PC-9 (cell line): ENCODE measurements at regions not wholly inside any gene's neighbourhood (a gene's known extent, or its start where the extent isn't known, plus 50 kb on each side); places are given as distances from the start of the nearest gene placed in this dataset.

Source experiments
- BruUV-seq: library from RNA; stranded (reverse); fragments of 400-500 nt; replicated peaks from 2 replicates; lab custom pipeline; 2021; lab: Mats Ljungman, UMichigan
- CTCF ChIA-PET: fragments of 300-600 bp; sonication (Branson Sonifier 250); formaldehyde crosslinking; loops from one replicate; lab custom pipeline; 2022; ENCODE audit warnings: antibody characterized with exemption; lab: Charles Lee
- POLR2A ChIA-PET: fragments of 300-600 bp; sonication (Branson Sonifier 250); formaldehyde crosslinking; loops from one replicate; lab custom pipeline; 2022; ENCODE audit warnings: antibody characterized with exemption; ENCODE audit not compliant: unreplicated experiment; lab: Charles Lee
- DNase-seq, 2 experiments: peaks; one replicate each; pipeline versions ENCODE4 v3.0.0 to v3.0.0-alpha.2; 2015 to 2022; ENCODE audit warnings: mixed read lengths in 1 of 2
- H2AFZ ChIP-seq: fragments of 200-600 bp; sonication (generic); 2 replicates; pipeline ENCODE4 v1.8.1; 2017; ENCODE audit warnings: antibody characterized with exemption
- H3F3A ChIP-seq: fragments of 200-600 bp; sonication (generic); 2 replicates; pipeline ENCODE4 v1.8.1; 2017; ENCODE audit warnings: antibody characterized with exemption, mild to moderate bottlenecking, low read depth; ENCODE audit not compliant: insufficient read depth
- H3K27ac ChIP-seq: fragments of 200-600 bp; sonication (generic); 2 replicates; pipeline ENCODE4 v1.6.1; 2016; ENCODE audit warnings: mixed run types
- H3K27me3 ChIP-seq: fragments of 200-600 bp; sonication (generic); 2 replicates; pipeline ENCODE4 v1.6.1; 2016; ENCODE audit warnings: low read depth, mixed run types; ENCODE audit not compliant: insufficient read depth
- H3K36me3 ChIP-seq: fragments of 200-600 bp; sonication (generic); 2 replicates; pipeline ENCODE4 v1.6.1; 2016; ENCODE audit warnings: low read depth, mixed run types
- H3K4me1 ChIP-seq: fragments of 200-600 bp; sonication (generic); replicated peaks from 2 replicates; pipeline ENCODE4 v1.6.1; 2016; ENCODE audit warnings: mixed run types; ENCODE audit not compliant: insufficient read depth
- H3K4me2 ChIP-seq: fragments of 200-600 bp; sonication (generic); 2 replicates; pipeline ENCODE4 v1.6.1; 2017; ENCODE audit warnings: mixed run types
- H3K4me3 ChIP-seq: fragments of 200-600 bp; sonication (generic); 2 replicates; pipeline ENCODE4 v1.6.1; 2016; ENCODE audit warnings: mixed run types
- H3K79me2 ChIP-seq: fragments of 200-600 bp; sonication (generic); 2 replicates; pipeline ENCODE4 v1.6.1; 2017; ENCODE audit warnings: low read depth, mixed run types
- H3K9me2 ChIP-seq: fragments of 200-600 bp; sonication (generic); 2 replicates; pipeline ENCODE4 v1.8.1; 2017; ENCODE audit warnings: mild to moderate bottlenecking; ENCODE audit not compliant: insufficient read depth
- H3K9me3 ChIP-seq: fragments of 200-600 bp; sonication (generic); 2 replicates; pipeline ENCODE4 v1.8.1; 2016; ENCODE audit warnings: low read depth; ENCODE audit not compliant: insufficient read depth
- H4K20me1 ChIP-seq: fragments of 200-600 bp; sonication (generic); 2 replicates; pipeline ENCODE4 v1.8.1; 2017; ENCODE audit not compliant: insufficient read depth
- EZH2 ChIP-seq: fragments of 200-600 bp; sonication (generic); IDR thresholded peaks from 2 replicates; pipeline ENCODE4 v1.8.0; 2017; ENCODE audit warnings: antibody characterized with exemption, low read depth
- intact Hi-C: fragments of 100-400 bp; cut with micrococcal nuclease; formaldehyde crosslinking; loops from one replicate; pipeline ENCODE4 v1.10.0; 2022; ENCODE audit not compliant: unreplicated experiment
- TF ChIP-seq, protein P1 (sequence below): fragments of 200-600 bp; sonication (generic); conservative IDR thresholded peaks from 2 replicates; pipeline ENCODE4 v1.6.1; 2017; ENCODE audit warnings: mixed run types, antibody characterized with exemption, mild to moderate bottlenecking, moderate library complexity

DNA sequence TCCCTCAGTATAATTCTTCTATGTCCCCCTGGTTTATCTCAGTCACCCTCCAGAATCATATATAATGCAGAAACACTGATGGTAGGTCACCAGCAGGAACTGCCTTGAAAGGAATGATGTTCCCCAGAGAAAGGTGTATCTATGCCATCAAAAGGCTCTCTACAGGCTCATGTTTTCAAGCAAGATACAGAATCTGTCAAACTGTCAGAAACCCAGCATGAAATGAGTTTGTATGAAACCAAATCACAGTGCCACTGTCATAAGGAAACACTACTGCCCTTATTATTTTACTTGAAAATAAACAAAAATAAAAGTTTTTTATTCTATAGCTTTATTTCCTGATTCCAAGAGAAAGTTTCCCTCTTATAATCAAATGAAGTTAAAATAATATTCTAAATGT, 1064.5 kb upstream of the DDX18 start:
- ChIA-PET CTCF (no interaction called here), POLR2A (no interaction called here)
- no peak overlapping the region for H3K27ac ChIP-seq
- no peaks in the 10 kb centered on the region for H3K9me3 ChIP-seq
- BruUV-seq: no TSS peak
- no peaks in the 10 kb centered on the region for H3K9me2 ChIP-seq
- TF ChIP-seq, protein P1, sequence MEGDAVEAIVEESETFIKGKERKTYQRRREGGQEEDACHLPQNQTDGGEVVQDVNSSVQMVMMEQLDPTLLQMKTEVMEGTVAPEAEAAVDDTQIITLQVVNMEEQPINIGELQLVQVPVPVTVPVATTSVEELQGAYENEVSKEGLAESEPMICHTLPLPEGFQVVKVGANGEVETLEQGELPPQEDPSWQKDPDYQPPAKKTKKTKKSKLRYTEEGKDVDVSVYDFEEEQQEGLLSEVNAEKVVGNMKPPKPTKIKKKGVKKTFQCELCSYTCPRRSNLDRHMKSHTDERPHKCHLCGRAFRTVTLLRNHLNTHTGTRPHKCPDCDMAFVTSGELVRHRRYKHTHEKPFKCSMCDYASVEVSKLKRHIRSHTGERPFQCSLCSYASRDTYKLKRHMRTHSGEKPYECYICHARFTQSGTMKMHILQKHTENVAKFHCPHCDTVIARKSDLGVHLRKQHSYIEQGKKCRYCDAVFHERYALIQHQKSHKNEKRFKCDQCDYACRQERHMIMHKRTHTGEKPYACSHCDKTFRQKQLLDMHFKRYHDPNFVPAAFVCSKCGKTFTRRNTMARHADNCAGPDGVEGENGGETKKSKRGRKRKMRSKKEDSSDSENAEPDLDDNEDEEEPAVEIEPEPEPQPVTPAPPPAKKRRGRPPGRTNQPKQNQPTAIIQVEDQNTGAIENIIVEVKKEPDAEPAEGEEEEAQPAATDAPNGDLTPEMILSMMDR: no peak
- no peak for TF ChIP-seq EZH2
- H2AFZ ChIP-seq: no peak overlapping the region
- no peaks in the 10 kb centered on the region for H3K36me3 ChIP-seq
- H3F3A ChIP-seq: no peaks in the 10 kb centered on the region
- intact Hi-C loops: no loop called here
- H3K4me2 ChIP-seq: no peak overlapping the region
- H4K20me1 ChIP-seq: no peaks in the 10 kb centered on the region
- no peak for DNase-seq
- H3K79me2 ChIP-seq: no peaks in the 10 kb centered on the region
- no peak overlapping the region for H3K4me3 ChIP-seq
- 0 out of 2 replicates have a peak, but pooled peaks cover 6% of the 10 kb centered on the region for H3K27me3 ChIP-seq
- no peaks in the 10 kb centered on the region for H3K4me1 ChIP-seq

DNA sequence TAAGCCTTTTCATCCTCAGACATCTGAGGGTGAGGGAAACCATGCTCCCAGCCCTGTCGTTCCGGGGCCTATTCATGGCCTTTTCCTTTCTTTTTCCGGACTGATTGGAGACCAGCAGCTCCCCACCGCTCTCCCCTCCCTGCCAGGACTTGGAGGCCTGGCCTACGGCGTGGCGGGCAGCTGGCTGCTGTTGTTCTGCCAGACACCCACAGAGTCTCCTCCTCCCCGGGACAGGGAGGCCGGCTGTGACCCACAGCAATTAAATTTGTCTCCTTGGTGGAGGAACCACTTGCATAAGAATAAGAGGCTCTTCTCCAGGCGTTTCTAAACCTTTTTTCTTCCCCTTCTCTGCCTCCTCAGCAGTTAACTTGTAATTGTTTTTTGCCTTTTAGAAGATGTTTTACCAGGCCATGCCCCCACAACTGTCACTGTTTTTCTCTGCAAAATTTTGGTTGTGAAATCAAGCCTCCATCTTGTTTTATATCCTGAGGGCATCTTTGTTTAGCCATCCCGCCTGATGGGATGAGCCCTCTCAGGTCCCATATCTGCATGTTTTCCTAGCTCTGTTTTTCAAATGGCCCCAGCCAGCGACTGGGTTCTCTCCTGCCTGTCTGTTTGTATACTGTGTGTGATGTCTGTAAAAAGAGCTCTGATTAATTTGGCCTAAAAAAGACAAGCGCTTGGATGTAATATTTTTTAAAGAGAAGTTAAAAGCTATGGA, 1060.0 kb upstream of the DDX18 start:
- TF ChIP-seq EZH2: no peak
- TF ChIP-seq, protein P1: no peak
- POLR2A ChIA-PET: no interaction called here
- Histone ChIP-seq H3K36me3 (no peaks in the 10 kb centered on the region), H3K27ac (no peak overlapping the region), H3K4me3 (no peak overlapping the region), H3K4me2 (no peak overlapping the region), H3F3A (no peaks in the 10 kb centered on the region), H4K20me1 (no peaks in the 10 kb centered on the region), H3K4me1 (no peaks in the 10 kb centered on the region), H2AFZ (no peak overlapping the region), H3K9me3 (no peaks in the 10 kb centered on the region), H3K9me2 (no peaks in the 10 kb centered on the region), H3K79me2 (no peaks in the 10 kb centered on the region), H3K27me3 (0 out of 2 replicates have a peak, but pooled peaks cover 6% of the 10 kb centered on the region)
- no TSS peak for BruUV-seq
- intact Hi-C loops: no loop called here
- no peak for DNase-seq
- CTCF ChIA-PET: no interaction called here

DNA sequence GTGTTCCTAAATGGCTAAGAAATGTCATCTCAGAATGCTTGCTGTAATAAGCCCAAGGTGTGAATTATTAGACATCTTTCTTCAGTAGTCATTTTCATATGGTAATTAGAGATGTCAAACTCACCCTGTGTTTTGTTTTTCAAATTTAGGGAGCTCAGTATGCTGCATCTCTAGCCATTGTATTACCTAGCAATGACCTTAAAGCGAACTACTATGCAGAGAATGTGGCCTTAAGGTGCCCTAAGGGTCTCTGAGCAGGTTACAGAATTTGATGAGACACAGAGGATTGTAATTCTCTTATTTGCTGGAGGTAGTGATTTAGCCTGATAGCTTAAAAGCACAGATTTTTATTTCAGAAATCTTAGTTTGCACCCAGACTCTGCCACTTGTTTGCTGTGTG, 1052.6 kb upstream of the DDX18 start:
- Histone ChIP-seq H3K4me1 (no peaks in the 10 kb centered on the region), H3F3A (no peaks in the 10 kb centered on the region), H3K36me3 (no peaks in the 10 kb centered on the region), H3K4me3 (no peak overlapping the region), H3K9me3 (no peaks in the 10 kb centered on the region), H3K79me2 (no peaks in the 10 kb centered on the region), H3K9me2 (no peaks in the 10 kb centered on the region), H3K27me3 (no peaks in the 10 kb centered on the region), H3K27ac (no peak overlapping the region), H4K20me1 (no peaks in the 10 kb centered on the region), H2AFZ (no peak overlapping the region), H3K4me2 (no peak overlapping the region)
- ChIA-PET CTCF (no interaction called here), POLR2A (no interaction called here)
- TF ChIP-seq, protein P1: no peak
- no peak for TF ChIP-seq EZH2
- intact Hi-C loops: no loop called here
- BruUV-seq: no TSS peak
- no peak for DNase-seq
